ENCODE measurements at regions not wholly inside any gene's neighbourhood (a gene's known extent, or its start where the extent isn't known, plus 50 kb on each side); places are given as distances from the start of the nearest gene placed in this dataset.

DNA sequence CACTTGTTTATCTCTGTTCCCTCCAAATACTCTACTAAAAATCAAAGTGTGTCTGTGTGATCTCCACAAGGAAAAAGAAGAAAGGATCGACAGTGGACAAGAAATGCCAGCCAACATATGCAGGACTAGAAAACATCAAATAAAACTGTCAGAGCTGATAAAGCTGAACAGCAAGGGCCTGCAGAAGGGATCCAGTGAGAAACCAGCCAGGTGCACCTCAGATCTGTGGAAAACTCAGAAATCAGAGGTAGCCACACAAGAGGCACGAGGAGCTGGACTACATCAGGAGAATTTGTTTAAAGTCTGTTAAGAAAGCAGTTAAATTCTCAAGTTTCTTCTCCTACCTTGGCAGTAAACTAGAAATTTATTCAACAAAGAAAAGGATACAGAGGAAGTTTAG lies 135.2 kb downstream of the SUCLG1 start:
- intact Hi-C loops (cut with DNase I): no loop called here
- Histone ChIP-seq H3K36me3 (no peaks in the 10 kb centered on the region), H3K27me3 (ENCODE audit: low read depth) (peaks cover 7% of the 10 kb centered on the region), H3K4me3 (no peak overlapping the region), H3K9me3 (no peaks in the 10 kb centered on the region), H3K27ac (no peak overlapping the region), H3K4me1 (no peaks in the 10 kb centered on the region)
- TF ChIP-seq, protein P1, sequence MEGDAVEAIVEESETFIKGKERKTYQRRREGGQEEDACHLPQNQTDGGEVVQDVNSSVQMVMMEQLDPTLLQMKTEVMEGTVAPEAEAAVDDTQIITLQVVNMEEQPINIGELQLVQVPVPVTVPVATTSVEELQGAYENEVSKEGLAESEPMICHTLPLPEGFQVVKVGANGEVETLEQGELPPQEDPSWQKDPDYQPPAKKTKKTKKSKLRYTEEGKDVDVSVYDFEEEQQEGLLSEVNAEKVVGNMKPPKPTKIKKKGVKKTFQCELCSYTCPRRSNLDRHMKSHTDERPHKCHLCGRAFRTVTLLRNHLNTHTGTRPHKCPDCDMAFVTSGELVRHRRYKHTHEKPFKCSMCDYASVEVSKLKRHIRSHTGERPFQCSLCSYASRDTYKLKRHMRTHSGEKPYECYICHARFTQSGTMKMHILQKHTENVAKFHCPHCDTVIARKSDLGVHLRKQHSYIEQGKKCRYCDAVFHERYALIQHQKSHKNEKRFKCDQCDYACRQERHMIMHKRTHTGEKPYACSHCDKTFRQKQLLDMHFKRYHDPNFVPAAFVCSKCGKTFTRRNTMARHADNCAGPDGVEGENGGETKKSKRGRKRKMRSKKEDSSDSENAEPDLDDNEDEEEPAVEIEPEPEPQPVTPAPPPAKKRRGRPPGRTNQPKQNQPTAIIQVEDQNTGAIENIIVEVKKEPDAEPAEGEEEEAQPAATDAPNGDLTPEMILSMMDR (IDR thresholded peaks at IDR 0.05): no peak
- ATAC-seq: no peak
- no peak for DNase-seq

DNA sequence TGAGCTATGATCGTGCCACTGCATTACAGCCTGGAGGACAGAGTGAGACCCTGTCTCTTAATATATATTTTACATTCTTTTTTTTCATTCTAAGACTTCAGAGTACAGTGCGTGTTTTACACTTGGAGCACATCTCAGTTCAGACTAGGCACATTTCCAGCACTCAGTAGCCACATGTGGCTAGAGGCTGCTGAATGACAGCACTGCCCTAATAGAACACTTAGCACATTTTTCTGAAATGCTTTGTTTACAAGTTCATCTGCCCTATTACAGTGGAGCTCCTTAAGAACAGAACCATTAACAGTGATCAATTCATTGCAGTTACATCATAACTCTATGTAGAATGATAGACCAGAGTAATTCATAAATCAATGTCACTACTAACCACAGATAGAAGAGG lies 138.1 kb downstream of the SUCLG1 start:
- Histone ChIP-seq H3K4me3 (no peak overlapping the region), H3K9me3 (no peaks in the 10 kb centered on the region), H3K27me3 (ENCODE audit: low read depth) (peaks cover 7% of the 10 kb centered on the region), H3K36me3 (no peaks in the 10 kb centered on the region), H3K4me1 (no peaks in the 10 kb centered on the region), H3K27ac (no peak overlapping the region)
- TF ChIP-seq, protein P1 (IDR thresholded peaks at IDR 0.05): no peak
- intact Hi-C loops (cut with DNase I): no loop called here
- no peak for ATAC-seq
- DNase-seq: no peak

DNA sequence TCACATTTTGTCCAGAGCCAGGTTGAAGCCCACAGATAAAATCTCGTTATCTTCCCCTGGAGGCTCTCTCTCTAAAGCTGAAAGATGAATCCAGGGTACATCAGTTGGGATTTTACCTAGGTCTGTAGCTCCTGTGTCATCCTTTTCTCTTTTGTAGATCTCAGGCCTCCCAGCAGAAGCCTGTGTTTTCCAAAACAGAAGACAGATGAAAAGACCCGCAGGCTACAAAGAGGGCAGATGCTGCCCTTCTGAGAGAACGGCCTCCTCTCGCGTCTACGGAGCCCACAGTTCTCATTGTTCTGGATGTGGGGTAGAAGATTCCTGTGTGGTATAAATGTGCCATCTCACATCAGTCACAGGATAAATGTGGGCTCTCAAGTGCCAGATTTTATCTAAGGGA lies 139.5 kb downstream of the SUCLG1 start:
- Histone ChIP-seq H3K4me3 (no peak overlapping the region), H3K36me3 (no peaks in the 10 kb centered on the region), H3K27me3 (ENCODE audit: low read depth) (peaks cover 7% of the 10 kb centered on the region), H3K4me1 (no peaks in the 10 kb centered on the region), H3K9me3 (no peaks in the 10 kb centered on the region), H3K27ac (no peak overlapping the region)
- ATAC-seq (no peak), DNase-seq (no peak)
- intact Hi-C loops (cut with DNase I): no loop called here
- TF ChIP-seq, protein P1 (IDR thresholded peaks at IDR 0.05): no peak

DNA sequence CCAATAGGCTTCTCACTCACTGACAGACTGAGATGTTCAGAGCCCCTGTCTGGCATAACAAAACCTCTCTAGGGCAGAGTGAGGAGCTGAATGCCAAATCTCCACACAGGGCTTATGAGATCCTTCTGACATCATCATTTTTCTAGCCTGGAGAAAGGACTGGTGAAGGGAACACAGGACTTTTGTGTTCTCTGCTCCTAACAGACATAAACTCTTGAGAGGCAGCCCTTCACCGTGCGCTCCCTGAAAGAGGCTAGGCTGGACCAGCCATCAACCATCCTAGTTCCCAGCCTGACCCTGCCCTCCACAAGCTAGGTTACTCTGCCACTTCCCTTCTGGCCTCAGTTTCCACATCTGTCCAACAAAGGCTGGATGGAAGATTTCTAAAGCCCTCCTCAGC lies 141.9 kb downstream of the SUCLG1 start:
- H3K27ac ChIP-seq: no peak overlapping the region
- H3K4me3 ChIP-seq: no peak overlapping the region
- TF ChIP-seq, protein P1 (IDR thresholded peaks at IDR 0.05): no peak
- DNase-seq (no peak), ATAC-seq (no peak)
- no peaks in the 10 kb centered on the region for H3K4me1 ChIP-seq
- H3K27me3 ChIP-seq (ENCODE audit: low read depth): peaks cover 7% of the 10 kb centered on the region
- no peaks in the 10 kb centered on the region for H3K36me3 ChIP-seq
- intact Hi-C loops (cut with DNase I): no loop called here
- H3K9me3 ChIP-seq: no peaks in the 10 kb centered on the region

DNA sequence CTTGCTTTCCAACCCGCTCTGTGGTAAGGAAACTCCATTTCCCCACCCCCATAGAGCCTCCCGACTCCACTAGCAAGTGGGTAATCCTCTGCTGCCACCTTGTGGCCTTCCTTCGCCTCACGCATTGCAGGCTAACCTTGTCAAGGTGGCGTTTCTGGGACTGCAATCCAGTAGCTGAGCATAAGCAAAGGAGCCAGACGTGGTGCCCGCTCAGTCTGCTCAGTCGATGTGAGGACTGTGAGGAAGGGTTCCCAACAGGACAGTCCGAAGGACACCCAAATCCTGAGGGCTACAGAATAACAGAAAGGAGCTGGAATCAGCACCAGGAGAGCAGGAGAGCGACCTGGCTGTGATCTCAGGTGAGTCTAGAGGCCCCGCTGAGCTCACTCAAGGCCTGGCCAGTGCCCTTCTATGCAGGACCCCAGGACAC lies 144.2 kb downstream of the SUCLG1 start:
- intact Hi-C loops (cut with DNase I): no loop called here
- TF ChIP-seq, protein P1 (IDR thresholded peaks at IDR 0.05): peak; percentile 86
- Histone ChIP-seq H3K9me3 (no peaks in the 10 kb centered on the region), H3K4me1 (no peaks in the 10 kb centered on the region), H3K4me3 (no peak overlapping the region), H3K36me3 (no peaks in the 10 kb centered on the region), H3K27ac (no peak overlapping the region), H3K27me3 (ENCODE audit: low read depth) (no peaks in the 10 kb centered on the region)
- peak; percentile 86 to 90 for ATAC-seq
- DNase-seq: peak; percentile 81

DNA sequence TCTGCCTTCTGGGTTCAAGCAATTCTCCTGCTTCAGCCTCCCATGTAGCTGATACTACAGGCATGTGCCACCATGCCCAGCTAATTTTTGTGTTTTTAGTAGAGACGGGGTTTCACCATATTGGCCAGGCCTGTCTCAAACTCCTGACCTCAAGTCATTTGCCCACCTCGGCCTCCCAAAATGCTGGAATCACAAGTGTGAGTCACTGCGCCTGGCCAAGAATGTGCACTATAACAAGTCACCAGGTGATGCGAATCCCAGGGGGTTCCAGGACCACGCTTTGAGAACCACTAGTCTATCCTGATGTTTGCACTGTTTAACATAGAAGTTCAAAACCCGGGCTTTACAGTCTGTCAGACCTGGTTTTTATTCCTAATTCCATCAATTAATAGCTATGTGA lies 144.8 kb downstream of the SUCLG1 start:
- Histone ChIP-seq H3K27me3 (ENCODE audit: low read depth) (no peaks in the 10 kb centered on the region), H3K4me3 (no peak overlapping the region), H3K4me1 (no peaks in the 10 kb centered on the region), H3K36me3 (no peaks in the 10 kb centered on the region), H3K27ac (no peak overlapping the region), H3K9me3 (no peaks in the 10 kb centered on the region)
- intact Hi-C loops (cut with DNase I): no loop called here
- no peak for ATAC-seq
- TF ChIP-seq, protein P1 (IDR thresholded peaks at IDR 0.05): no peak
- DNase-seq: no peak
